Body of pancreas (tissue), 4 donors: ENCODE measurements at regions not wholly inside any gene's neighbourhood (a gene's known extent, or its start where the extent isn't known, plus 50 kb on each side); places are given as distances from the start of the nearest gene placed in this dataset.

Experiments
- ATAC-seq: fragments of 150-250 bp; one replicate; pipeline ENCODE4 v1.9.1; 2016
- DNase-seq, 4 donors: peaks; one replicate each; pipeline ENCODE4 v3.0.0-alpha.2; 2019
- H3K27ac ChIP-seq, 4 donors: fragments of 200-600 bp; sonication (generic); 1 replicate in 3 of 4; 2 replicates in 1 of 4; pipeline versions ENCODE4 v1.5.1 to v1.6.1; 2016 to 2019; ENCODE audit warnings: mild to moderate bottlenecking in 1 of 4, mixed read lengths in 1 of 4, moderate library complexity in 1 of 4
- H3K27me3 ChIP-seq, 2 donors: fragments of 200-600 bp; sonication (generic); one replicate each; pipeline ENCODE4 v1.6.0; 2016; ENCODE audit warnings: mild to moderate bottlenecking in 1 of 2
- H3K36me3 ChIP-seq, 2 donors: fragments of 200-600 bp; sonication (generic); replicated peaks in 1 of 2; 2 replicates each; pipeline ENCODE4 v1.5.1; 2016; ENCODE audit warnings: low read depth in 2 of 2; ENCODE audit not compliant: insufficient read depth in 1 of 2
- H3K4me1 ChIP-seq: fragments of 200-600 bp; sonication (generic); one replicate; pipeline ENCODE4 v1.6.0; 2016
- H3K4me3 ChIP-seq, 2 donors: fragments of 200-600 bp; sonication (generic); 1 replicate in 1 of 2; 2 replicates in 1 of 2; pipeline ENCODE4 v1.5.1; 2016 to 2019
- H3K9me3 ChIP-seq, 3 donors: fragments of 200-600 bp; sonication (generic); 1 replicate in 2 of 3; 2 replicates in 1 of 3; pipeline ENCODE4 v1.5.1; 2016
- CTCF ChIP-seq, 7 experiments: fragments of 450-650 bp in 4 of 7; fragments of 200-600 bp in 3 of 7; sonication (generic) in 3 of 7; IDR thresholded peaks; one replicate each; pipeline ENCODE4 v1.5.1; 2016 to 2019; ENCODE audit warnings: antibody characterized with exemption in 7 of 7
- POLR2A ChIP-seq, 3 donors: fragments of 450-650 bp; IDR thresholded peaks; one replicate each; pipeline ENCODE4 v1.6.1; 2016; ENCODE audit warnings: antibody characterized with exemption in 3 of 3, mild to moderate bottlenecking in 2 of 3
- WGBS, 2 donors: methylation state at CpG; one replicate each; pipeline ENCODE4 v1.1.5; 2017; 5-methylcytosine and 5-hydroxymethylcytosine counted together
- intact Hi-C: fragments of 100-400 bp; cut with DNase I; formaldehyde crosslinking; loops from one replicate; pipeline ENCODE4 v1.15.1; 2023

- ATAC-seq, result peak; percentile 76
- 23 to 34% methylated on average over 6 of the region's 6 CpGs for WGBS, 2 donors
- Histone ChIP-seq H3K36me3 (no peaks in the 10 kb centered on the region), H3K4me3 (no peak overlapping the region), H3K4me1 (peaks cover 12% of the 10 kb centered on the region), H3K9me3 (no peaks in the 10 kb centered on the region), H3K27me3 (no peaks in the 10 kb centered on the region), H3K27ac (no peak overlapping the region)
- DNase-seq, result peak in 1 of 4 donors; percentile 16
- no peak for TF ChIP-seq POLR2A (IDR thresholded peaks at IDR 0.05)
- no peak for TF ChIP-seq CTCF (IDR thresholded peaks at IDR 0.05)
- intact Hi-C loops, result no loop called here
Observed at GRCh38 chr9:31137176-31138160, 1247.0 kb upstream of the ACO1 start.

DNA sequence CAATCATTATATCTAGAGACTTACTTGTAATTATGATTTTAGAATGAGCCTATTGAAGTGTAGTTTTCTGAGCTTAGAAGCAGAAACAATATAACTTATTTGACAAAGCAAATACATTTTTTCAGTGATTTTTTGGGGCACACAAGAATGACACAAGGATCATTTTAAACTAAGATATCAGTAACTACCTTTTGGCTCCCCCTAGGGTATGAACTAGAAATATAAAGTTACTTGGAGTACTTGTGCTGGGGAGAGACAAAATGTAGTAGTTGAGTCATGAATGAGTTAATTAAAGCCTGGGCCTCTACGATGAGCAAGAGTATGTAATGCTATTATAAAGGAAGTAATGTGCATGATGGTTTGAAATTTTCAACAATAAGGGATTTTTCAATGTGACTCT is 1244.1 kb upstream of the ACO1 start:
- TF ChIP-seq POLR2A (IDR thresholded peaks at IDR 0.05), result no peak
- peak in 6 of 7 experiments; percentile 28 to 58 (median 42) for TF ChIP-seq CTCF (IDR thresholded peaks at IDR 0.05)
- H3K9me3 ChIP-seq, result no peaks in the 10 kb centered on the region
- DNase-seq, result no peak
- 7 to 8% methylated on average over 1 of the region's 1 CpG for WGBS, 2 donors
- intact Hi-C loops, result no loop called here
- no peak for ATAC-seq
- H3K36me3 ChIP-seq, result no peaks in the 10 kb centered on the region
- peaks cover 12% of the 10 kb centered on the region for H3K4me1 ChIP-seq
- H3K4me3 ChIP-seq, result no peak overlapping the region
- H3K27ac ChIP-seq, result no peak overlapping the region
- H3K27me3 ChIP-seq, result no peaks in the 10 kb centered on the region

DNA sequence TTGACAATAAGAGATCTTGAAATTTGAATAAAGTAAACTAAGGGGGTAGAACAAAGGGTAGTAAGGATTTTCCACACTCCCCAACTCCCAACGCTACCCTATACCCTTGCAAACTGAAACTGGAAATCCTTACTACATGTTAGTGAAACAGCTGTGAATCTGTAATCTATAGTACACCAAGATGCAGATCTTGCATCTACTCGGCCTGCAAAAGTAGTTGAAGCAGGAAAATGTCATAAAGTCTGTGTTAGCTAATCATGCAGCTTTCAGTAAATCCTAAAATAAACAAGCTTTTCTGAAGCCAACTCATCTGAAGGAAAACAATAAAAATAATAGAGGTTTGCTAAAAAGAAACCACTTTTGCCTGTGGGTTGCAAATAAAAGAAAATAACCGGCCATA is 1242.0 kb upstream of the ACO1 start:
- Histone ChIP-seq H3K36me3 (no peaks in the 10 kb centered on the region), H3K27ac (no peak overlapping the region), H3K4me3 (no peak overlapping the region), H3K9me3 (no peaks in the 10 kb centered on the region), H3K4me1 (peaks cover 4% of the 10 kb centered on the region), H3K27me3 (no peaks in the 10 kb centered on the region)
- WGBS, 2 donors, result 56 to 63% methylated on average over 3 of the region's 3 CpGs
- DNase-seq, result no peak
- TF ChIP-seq CTCF (IDR thresholded peaks at IDR 0.05) (no peak), POLR2A (IDR thresholded peaks at IDR 0.05) (no peak)
- intact Hi-C loops, result no loop called here
- no peak for ATAC-seq

- H3K27ac ChIP-seq, result no peak overlapping the region
- no peak for TF ChIP-seq POLR2A (IDR thresholded peaks at IDR 0.05)
- TF ChIP-seq CTCF (IDR thresholded peaks at IDR 0.05), result no peak
- 57 to 61% methylated on average over 3 of the region's 3 CpGs for WGBS, 2 donors
- H3K27me3 ChIP-seq, result no peaks in the 10 kb centered on the region
- DNase-seq, result no peak
- intact Hi-C loops, result no loop called here
- H3K36me3 ChIP-seq, result no peaks in the 10 kb centered on the region
- no peaks in the 10 kb centered on the region for H3K9me3 ChIP-seq
- no peaks in the 10 kb centered on the region for H3K4me1 ChIP-seq
- H3K4me3 ChIP-seq, result no peak overlapping the region
- ATAC-seq, result no peak
Observed at GRCh38 chr9:31144614-31145013, 1239.8 kb upstream of the ACO1 start.
